Natural killer cell (primary cell): ENCODE measurements at regions not wholly inside any gene's neighbourhood (a gene's known extent, or its start where the extent isn't known, plus 50 kb on each side); places are given as distances from the start of the nearest gene placed in this dataset.

Experiments
- ATAC-seq, 3 donors: fragments of 150-1000 bp in 2 of 3; fragments of 200-7000 bp in 1 of 3; cut with Tn5 transposase; 1 replicate in 1 of 3; 2 replicates in 2 of 3; pipeline ENCODE4 v1.10.0; 2021; ENCODE audit warnings: mild to moderate bottlenecking in 2 of 3, moderate library complexity in 2 of 3
- DNase-seq, 2 donors: peaks; one replicate each; pipeline versions ENCODE4 v3.0.0 to v3.0.0-alpha.2; 2013 to 2021; ENCODE audit warnings: mixed read lengths in 1 of 2
- H3K27ac ChIP-seq: one replicate; pipeline ENCODE4 v1.5.1; 2013; ENCODE audit warnings: mild to moderate bottlenecking, low read length
- H3K27me3 ChIP-seq: one replicate; pipeline ENCODE4 v1.6.1; 2013; ENCODE audit warnings: low read length; ENCODE audit not compliant: control insufficient read depth, insufficient read depth
- H3K36me3 ChIP-seq: one replicate; pipeline ENCODE4 v1.6.1; 2013; ENCODE audit warnings: low read length; ENCODE audit not compliant: control insufficient read depth, insufficient read depth
- H3K4me1 ChIP-seq: one replicate; pipeline ENCODE4 v1.6.1; 2013; ENCODE audit warnings: low read length; ENCODE audit not compliant: control insufficient read depth, insufficient read depth
- H3K4me3 ChIP-seq: one replicate; pipeline ENCODE4 v1.5.1; 2013; ENCODE audit warnings: low read length
- H3K9me3 ChIP-seq: one replicate; pipeline ENCODE4 v1.6.1; 2013; ENCODE audit warnings: low read length; ENCODE audit not compliant: control insufficient read depth, insufficient read depth
- H3K27ac Mint-ChIP-seq, 2 donors: one replicate each; pipeline ENCODE4 v1.8.0; 2022; ENCODE audit warnings: mild to moderate bottlenecking in 2 of 2, mixed read lengths in 2 of 2, moderate library complexity in 1 of 2
- H3K27me3 Mint-ChIP-seq, 2 donors: one replicate each; pipeline ENCODE4 v1.8.0; 2022; ENCODE audit warnings: low read depth in 2 of 2, mixed read lengths in 2 of 2
- H3K36me3 Mint-ChIP-seq: one replicate; pipeline ENCODE4 v1.8.0; 2022; ENCODE audit warnings: mixed read lengths
- H3K4me1 Mint-ChIP-seq, 2 donors: one replicate each; pipeline ENCODE4 v1.8.0; 2022; ENCODE audit warnings: mixed read lengths in 2 of 2
- H3K4me3 Mint-ChIP-seq: one replicate; pipeline ENCODE4 v1.8.0; 2022; ENCODE audit warnings: mild to moderate bottlenecking, moderate library complexity, mixed read lengths
- H3K9me3 Mint-ChIP-seq, 2 donors: one replicate each; pipeline ENCODE4 v1.8.0; 2022; ENCODE audit warnings: mixed read lengths in 2 of 2
- CTCF ChIP-seq: fragments of 200-600 bp; IDR thresholded peaks from one replicate; pipeline ENCODE4 v1.8.0; 2022; ENCODE audit warnings: antibody characterized with exemption
- WGBS: methylation state at CpG from one replicate; pipeline ENCODE4 v1.1.7; 2013; ENCODE audit warnings: missing lambda C conversion rate; ENCODE audit not compliant: insufficient coverage; 5-methylcytosine and 5-hydroxymethylcytosine counted together
- intact Hi-C: fragments of 100-400 bp; cut with micrococcal nuclease; formaldehyde crosslinking; loops from one replicate; pipeline ENCODE4 v1.14.2; 2022

GRCh38 chr3:73697020-73697419 lies 72.3 kb upstream of the PDZRN3 start:
- no peaks in the 10 kb centered on the region for H3K27me3 Mint-ChIP-seq
- Histone ChIP-seq H3K27me3 (no peaks in the 10 kb centered on the region), H3K27ac (no peak overlapping the region), H3K4me1 (no peaks in the 10 kb centered on the region), H3K4me3 (no peak overlapping the region), H3K36me3 (no peaks in the 10 kb centered on the region), H3K9me3 (no peaks in the 10 kb centered on the region)
- intact Hi-C loops, result no loop called here
- no peaks in the 10 kb centered on the region for H3K4me1 Mint-ChIP-seq
- TF ChIP-seq CTCF, result no peak
- peaks cover 0 to 3% of the 10 kb centered on the region in 2 donors for H3K9me3 Mint-ChIP-seq
- WGBS, result 72% methylated on average over 5 of the region's 6 CpGs
- no peak overlapping the region for H3K27ac Mint-ChIP-seq
- ATAC-seq, result no peak
- H3K4me3 Mint-ChIP-seq, result no peak overlapping the region
- no peaks in the 10 kb centered on the region for H3K36me3 Mint-ChIP-seq
- no peak for DNase-seq

- Histone ChIP-seq H3K27me3 (no peaks in the 10 kb centered on the region), H3K4me3 (no peak overlapping the region), H3K4me1 (no peaks in the 10 kb centered on the region), H3K9me3 (no peaks in the 10 kb centered on the region), H3K27ac (no peak overlapping the region), H3K36me3 (no peaks in the 10 kb centered on the region)
- peaks cover 0 to 3% of the 10 kb centered on the region in 2 donors for H3K9me3 Mint-ChIP-seq
- H3K27ac Mint-ChIP-seq, result no peak overlapping the region
- H3K36me3 Mint-ChIP-seq, result no peaks in the 10 kb centered on the region
- no peaks in the 10 kb centered on the region for H3K4me1 Mint-ChIP-seq
- WGBS, result 83% methylated on average over 3 of the region's 3 CpGs
- no peaks in the 10 kb centered on the region for H3K27me3 Mint-ChIP-seq
- no peak overlapping the region for H3K4me3 Mint-ChIP-seq
- DNase-seq (no peak), ATAC-seq (no peak)
- intact Hi-C loops, result no loop called here
- no peak for TF ChIP-seq CTCF
Measured at GRCh38 chr3:73695841-73696240, 71.1 kb upstream of the PDZRN3 start.

- no peak for ATAC-seq
- H3K4me3 Mint-ChIP-seq, result no peak overlapping the region
- intact Hi-C loops, result no loop called here
- H3K9me3 ChIP-seq, result no peaks in the 10 kb centered on the region
- H3K36me3 ChIP-seq, result no peaks in the 10 kb centered on the region
- H3K4me3 ChIP-seq, result no peak overlapping the region
- no peak for DNase-seq
- H3K27me3 ChIP-seq, result no peaks in the 10 kb centered on the region
- no peaks in the 10 kb centered on the region for H3K36me3 Mint-ChIP-seq
- H3K4me1 ChIP-seq, result no peaks in the 10 kb centered on the region
- 88% methylated on average over 1 of the region's 1 CpG for WGBS
- H3K4me1 Mint-ChIP-seq, result no peaks in the 10 kb centered on the region
- no peak for TF ChIP-seq CTCF
- peaks cover 0 to 3% of the 10 kb centered on the region in 2 donors for H3K9me3 Mint-ChIP-seq
- no peak overlapping the region for H3K27ac ChIP-seq
- no peak overlapping the region for H3K27ac Mint-ChIP-seq
- H3K27me3 Mint-ChIP-seq, result no peaks in the 10 kb centered on the region
Measured at GRCh38 chr3:73694983-73695757, 70.4 kb upstream of the PDZRN3 start.
